ENCODE measurements at regions not wholly inside any gene's neighbourhood (a gene's known extent, or its start where the extent isn't known, plus 50 kb on each side); places are given as distances from the start of the nearest gene placed in this dataset.

GRCh38 chr22:27499121-27499520 lies 302.4 kb downstream of the MN1 start:
- no peak for DNase-seq (ENCODE audit: low read depth)

DNA sequence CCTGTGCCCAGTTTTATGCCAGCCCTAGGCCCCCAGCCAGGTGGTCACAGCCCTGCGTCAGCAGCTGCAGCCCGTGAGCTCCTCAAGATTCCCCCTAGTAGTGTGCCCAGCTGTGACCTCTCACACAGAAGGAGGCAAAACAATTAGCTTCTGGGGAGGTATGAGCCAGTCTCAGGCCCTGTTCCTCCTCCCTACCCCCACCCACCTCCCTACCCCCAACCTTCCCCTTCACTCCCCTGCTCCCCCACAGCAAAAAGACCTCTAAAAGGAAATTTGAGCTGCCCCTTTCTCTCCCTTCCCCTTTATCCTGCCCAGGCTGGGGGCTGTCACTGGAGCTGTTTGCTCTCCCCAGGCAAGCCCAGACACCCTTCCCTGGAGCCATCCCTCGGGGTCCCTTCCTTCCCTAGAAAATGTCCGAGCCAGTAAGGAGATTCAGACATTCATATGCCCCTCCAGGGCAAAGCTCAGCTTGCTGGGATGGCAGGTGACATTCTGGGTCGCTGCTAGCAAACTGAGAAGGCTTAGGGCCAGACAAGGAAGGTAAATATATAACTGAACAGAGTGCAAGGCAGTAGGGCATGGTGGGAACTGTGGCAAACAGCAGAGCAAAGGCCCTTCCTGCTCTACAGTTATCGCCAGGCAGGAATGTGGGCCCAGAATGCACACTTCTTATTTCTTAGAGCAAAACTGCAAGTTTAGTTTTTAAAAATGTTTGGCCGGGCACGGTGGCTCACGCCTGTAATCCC lies 300.2 kb downstream of the MN1 start:
- no peak for DNase-seq (ENCODE audit: low read depth)

DNA sequence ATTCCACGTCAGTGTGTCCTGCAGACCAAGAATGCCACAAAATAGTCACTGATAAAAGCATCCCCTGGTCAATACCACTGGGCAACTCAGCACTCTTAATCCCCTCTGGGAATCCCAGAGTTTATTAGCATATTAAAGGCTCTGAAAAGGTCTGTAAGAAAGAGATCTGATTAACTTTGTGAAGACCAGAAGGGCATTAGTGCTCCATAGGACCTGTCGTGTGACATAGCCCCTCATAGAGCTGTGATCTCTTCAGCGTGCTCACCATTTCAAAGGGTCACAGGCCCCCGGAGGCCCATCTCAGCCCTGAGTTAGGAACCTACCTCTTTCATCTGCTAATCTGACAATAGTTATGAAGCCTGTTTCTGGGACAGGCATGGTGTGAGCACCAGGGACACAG lies 299.2 kb downstream of the MN1 start:
- DNase-seq (ENCODE audit: low read depth): no peak

DNA sequence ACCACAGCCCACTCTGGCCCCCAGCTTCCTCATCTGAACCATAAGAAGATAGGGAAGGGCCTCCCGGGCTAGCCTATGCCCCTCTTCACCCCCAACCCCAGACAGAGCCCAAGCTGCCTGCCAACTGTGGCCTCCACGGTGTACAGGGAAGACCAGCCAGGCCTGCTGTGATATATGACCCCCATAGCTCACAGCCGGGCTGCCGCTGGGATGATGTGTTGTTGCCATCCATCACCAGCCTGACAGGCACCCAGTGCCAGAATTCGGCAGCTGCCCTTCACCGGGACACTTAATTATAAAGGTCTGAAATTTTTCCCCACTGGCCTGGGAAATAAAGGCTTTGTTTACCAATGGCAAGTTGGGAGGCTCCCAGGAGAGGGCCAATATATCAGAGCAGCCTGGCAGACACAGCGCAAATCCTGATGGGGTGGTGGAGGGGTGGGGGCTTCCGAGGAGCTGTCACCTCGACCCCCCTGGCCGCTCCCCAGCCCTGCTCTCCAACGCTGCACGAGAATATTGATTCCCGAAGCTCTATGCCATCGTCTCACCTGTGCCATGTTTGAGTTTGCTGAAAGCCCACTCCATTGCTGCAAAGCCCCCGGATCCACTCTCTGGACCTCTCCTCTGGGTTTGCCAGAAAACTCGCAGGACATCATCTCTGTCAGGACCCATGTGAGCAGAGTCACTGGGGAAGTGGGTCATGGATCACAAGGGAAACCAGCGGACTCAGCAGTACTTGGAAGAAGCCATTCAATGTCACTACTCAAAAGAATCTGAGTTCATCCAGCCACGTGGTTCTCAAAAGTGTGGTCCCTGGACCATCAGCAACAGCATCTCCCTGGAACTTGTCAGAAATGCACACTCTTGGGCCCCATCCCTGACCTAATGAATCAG lies 296.9 kb downstream of the MN1 start:
- DNase-seq (ENCODE audit: low read depth): no peak

- no peak for DNase-seq (ENCODE audit: low read depth)
Measured at GRCh38 chr22:27507111-27507611, 294.4 kb downstream of the MN1 start.

- DNase-seq (ENCODE audit: low read depth): no peak
Measured at GRCh38 chr22:27507935-27508526, 293.5 kb downstream of the MN1 start.

DNA sequence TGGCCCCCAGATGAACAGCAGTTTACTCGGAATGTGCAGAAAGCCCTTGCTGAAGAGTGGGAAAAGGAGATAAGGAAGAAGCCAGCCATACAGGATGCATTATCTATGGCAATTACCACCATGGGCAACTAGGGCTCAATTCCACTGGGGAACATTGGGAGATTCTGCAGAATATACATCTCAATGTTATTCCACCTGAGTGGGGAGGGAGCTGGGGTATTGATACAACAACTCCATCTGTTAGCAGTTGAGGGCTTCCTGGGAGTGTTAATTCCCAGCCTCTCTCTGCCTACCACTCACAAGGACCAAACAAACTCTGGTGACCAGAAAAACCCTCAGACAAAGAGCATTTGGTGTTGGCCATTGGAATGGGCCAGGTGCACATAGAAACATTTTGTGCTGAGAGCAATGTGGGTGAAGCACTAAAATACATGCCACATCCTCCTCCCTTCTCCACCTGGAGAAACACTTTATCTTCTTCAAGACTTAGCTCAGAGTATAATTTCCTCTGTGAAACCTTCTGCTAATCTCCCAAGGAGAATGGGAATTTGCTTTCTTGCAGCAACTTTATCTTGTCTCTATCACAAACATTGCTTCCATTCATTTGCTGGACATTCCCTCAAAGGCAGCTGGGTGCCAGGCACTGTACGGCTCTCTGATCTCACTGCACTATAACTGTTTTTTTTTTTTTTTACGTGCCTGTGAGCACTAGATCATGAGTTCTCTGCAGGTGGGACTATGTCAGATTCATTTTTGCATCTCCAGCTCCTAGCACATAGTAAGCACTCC lies 292.2 kb downstream of the MN1 start:
- DNase-seq (ENCODE audit: low read depth): no peak

DNA sequence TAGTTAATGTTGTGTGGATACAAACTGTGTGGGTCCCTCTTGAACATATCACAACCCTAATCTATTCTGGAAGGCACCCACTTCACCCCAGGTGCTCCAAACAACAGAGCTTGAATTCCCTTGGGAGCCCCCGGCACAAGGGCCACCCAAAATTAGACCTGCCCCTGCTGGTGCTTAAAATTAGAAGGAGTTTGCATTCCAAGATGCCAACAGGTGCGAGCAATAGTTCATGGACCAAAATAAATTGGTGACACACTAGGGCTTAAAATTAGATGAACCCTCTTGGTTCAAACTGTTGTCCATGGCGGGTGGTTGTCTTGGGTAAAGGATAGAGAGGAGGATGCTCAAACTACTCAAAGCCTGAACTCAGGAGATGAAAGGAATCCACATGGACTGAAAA lies 291.5 kb downstream of the MN1 start:
- DNase-seq (ENCODE audit: low read depth): no peak

DNA sequence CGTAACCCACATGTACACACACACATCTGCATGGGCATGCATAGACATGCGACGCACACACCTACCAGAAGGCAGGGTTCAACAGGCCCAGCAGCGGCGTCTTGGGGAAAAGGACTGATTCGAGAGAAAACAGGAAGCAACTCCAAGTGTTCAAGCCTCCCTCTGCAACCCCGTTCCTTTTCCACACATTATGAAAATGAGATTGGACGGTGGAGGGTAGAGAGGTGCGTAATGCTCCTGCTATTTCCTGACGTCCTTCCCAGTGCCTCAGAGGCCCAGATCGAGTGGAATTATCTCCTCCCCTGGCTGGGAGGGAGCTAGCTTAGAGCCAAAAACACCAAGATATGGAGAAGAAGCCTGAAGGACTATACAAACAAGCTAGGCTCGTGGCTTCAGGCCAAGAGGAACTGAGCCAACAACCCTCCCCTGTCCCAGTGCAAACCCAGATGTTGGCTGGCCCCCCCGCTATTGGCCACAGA lies 289.2 kb downstream of the MN1 start:
- DNase-seq (ENCODE audit: low read depth): no peak

DNA sequence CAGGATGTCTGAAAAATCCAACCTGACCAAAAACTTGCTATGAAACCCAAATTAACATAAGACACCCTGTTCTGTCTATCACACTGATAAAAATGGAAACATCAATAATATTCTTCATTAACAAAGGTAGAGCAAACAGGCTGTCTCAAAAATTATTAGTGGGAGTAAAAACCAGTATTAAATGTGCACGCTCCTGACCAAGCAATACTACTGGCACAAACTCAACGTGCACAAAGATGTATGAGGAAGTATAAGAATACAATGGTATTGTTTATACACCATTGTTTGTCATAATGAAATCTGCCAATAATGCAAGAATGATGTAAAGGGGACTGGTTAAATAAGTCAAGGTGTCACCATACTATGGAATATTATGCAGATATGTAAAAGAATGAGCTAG lies 288.5 kb downstream of the MN1 start:
- DNase-seq (ENCODE audit: low read depth): no peak

- no peak for DNase-seq (ENCODE audit: low read depth)
Measured at GRCh38 chr22:27514601-27515523, 286.7 kb downstream of the MN1 start.

- DNase-seq (ENCODE audit: low read depth): no peak
Measured at GRCh38 chr22:27517361-27518155, 284.0 kb downstream of the MN1 start.

GRCh38 chr22:27518531-27519340 lies 282.8 kb downstream of the MN1 start:
- DNase-seq (ENCODE audit: low read depth): no peak

GRCh38 chr22:27523711-27524110 lies 277.8 kb downstream of the MN1 start:
- no peak for DNase-seq (ENCODE audit: low read depth)

- no peak for DNase-seq (ENCODE audit: low read depth)
Measured at GRCh38 chr22:27525711-27526110, 275.8 kb downstream of the MN1 start.

DNA sequence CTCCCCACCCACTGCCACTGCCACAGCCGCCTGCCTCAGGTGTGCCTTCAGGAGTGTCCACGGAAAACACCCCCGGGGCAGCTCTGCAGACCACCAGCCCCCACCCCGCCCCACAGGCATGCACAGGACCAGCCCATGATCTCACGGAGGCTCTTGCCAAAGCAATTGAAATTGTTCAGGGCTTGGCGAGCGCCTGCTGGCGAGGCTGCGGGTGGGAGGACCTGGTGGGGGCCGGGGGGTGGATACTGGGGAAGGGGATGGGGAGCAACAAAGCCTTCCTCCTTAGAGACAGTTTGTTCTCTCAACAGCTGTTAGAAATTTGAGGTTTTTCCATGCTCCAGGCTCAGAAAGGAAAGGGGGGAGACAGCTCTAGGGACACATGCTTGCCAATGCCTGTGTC lies 274.7 kb downstream of the MN1 start:
- DNase-seq (ENCODE audit: low read depth): no peak

- no peak for DNase-seq (ENCODE audit: low read depth)
Measured at GRCh38 chr22:27531782-27532530, 269.6 kb downstream of the MN1 start.

- no peak for DNase-seq (ENCODE audit: low read depth)
Measured at GRCh38 chr22:27533105-27533745, 268.3 kb downstream of the MN1 start.

Measured in stimulated activated CD8-positive, alpha-beta memory T cell treated with anti-CD3 and anti-CD28 coated beads, Interleukin-12 subunit alpha, Interleukin-12 subunit beta, amount 100 ng/mL, for 1 hour (primary cell).